Astrocyte (in vitro differentiated cells and primary cell): ENCODE measurements at regions not wholly inside any gene's neighbourhood (a gene's known extent, or its start where the extent isn't known, plus 50 kb on each side); places are given as distances from the start of the nearest gene placed in this dataset.

Experiments
- EZH2 ChIP-seq: IDR thresholded peaks from 2 replicates; pipeline ENCODE4 v1.6.1; 2012; ENCODE audit warnings: mild to moderate bottlenecking, low read length, inconsistent platforms; ENCODE audit not compliant: insufficient read depth
- TF ChIP-seq, protein P1 (sequence below): IDR thresholded peaks from 2 replicates; pipeline ENCODE4 v1.5.1; 2011; ENCODE audit warnings: low read depth, mild to moderate bottlenecking, inconsistent platforms, low read length, moderate library complexity; ENCODE audit not compliant: insufficient read depth

DNA sequence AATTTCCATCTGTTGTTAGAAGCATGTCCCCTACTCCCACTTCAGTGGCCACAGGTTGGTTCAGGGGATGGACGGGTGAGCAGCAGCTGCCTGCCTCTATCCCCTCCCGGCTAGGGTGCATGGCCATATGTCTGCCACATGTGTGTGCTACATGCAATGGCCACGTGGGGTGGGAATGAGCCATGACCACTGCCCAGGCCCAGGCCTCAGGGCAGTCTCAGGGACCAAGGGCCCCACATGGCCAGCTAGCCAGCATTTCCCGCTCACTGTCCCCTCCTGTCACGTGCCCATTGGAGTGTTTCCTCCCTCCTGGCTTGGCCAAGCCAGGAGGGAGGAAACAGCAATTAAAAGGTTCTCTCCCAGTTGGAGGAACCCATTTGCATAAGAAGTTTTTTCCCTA is 117.1 kb downstream of the KCNS3 start:
- TF ChIP-seq, protein P1, sequence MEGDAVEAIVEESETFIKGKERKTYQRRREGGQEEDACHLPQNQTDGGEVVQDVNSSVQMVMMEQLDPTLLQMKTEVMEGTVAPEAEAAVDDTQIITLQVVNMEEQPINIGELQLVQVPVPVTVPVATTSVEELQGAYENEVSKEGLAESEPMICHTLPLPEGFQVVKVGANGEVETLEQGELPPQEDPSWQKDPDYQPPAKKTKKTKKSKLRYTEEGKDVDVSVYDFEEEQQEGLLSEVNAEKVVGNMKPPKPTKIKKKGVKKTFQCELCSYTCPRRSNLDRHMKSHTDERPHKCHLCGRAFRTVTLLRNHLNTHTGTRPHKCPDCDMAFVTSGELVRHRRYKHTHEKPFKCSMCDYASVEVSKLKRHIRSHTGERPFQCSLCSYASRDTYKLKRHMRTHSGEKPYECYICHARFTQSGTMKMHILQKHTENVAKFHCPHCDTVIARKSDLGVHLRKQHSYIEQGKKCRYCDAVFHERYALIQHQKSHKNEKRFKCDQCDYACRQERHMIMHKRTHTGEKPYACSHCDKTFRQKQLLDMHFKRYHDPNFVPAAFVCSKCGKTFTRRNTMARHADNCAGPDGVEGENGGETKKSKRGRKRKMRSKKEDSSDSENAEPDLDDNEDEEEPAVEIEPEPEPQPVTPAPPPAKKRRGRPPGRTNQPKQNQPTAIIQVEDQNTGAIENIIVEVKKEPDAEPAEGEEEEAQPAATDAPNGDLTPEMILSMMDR, result no peak
- TF ChIP-seq EZH2, result no peak
